HEK293T (cell line): ENCODE measurements at regions not wholly inside any gene's neighbourhood (a gene's known extent, or its start where the extent isn't known, plus 50 kb on each side); places are given as distances from the start of the nearest gene placed in this dataset.
"Not testable (repeated sequence)": the region's sequence is repeated elsewhere in the genome, so short reads cannot be mapped to it uniquely, and the experiment has no call there.

Source experiments
- FOXA1 ChIP-seq: fragments of 450-650 bp; IDR thresholded peaks from 2 replicates; pipeline ENCODE4 v1.6.1; 2016; ENCODE audit warnings: mild to moderate bottlenecking
- FOXM1 ChIP-seq: fragments of 450-650 bp; IDR thresholded peaks from 2 replicates; pipeline ENCODE4 v1.6.1; 2017; ENCODE audit warnings: mild to moderate bottlenecking, borderline replicate concordance
- PKNOX1 ChIP-seq: fragments of 450-650 bp; IDR thresholded peaks from 2 replicates; pipeline ENCODE4 v1.6.1; 2016
- TARDBP ChIP-seq: fragments of 450-650 bp; IDR thresholded peaks from 2 replicates; pipeline ENCODE4 v1.6.1; 2016

GRCh38 chr10:124167925-124168324, 74.5 kb upstream of the CHST15 start:
- not testable (repeated sequence) for TF ChIP-seq FOXA1, PKNOX1, TARDBP, FOXM1
